ENCODE measurements at regions not wholly inside any gene's neighbourhood (a gene's known extent, or its start where the extent isn't known, plus 50 kb on each side); places are given as distances from the start of the nearest gene placed in this dataset.

DNA sequence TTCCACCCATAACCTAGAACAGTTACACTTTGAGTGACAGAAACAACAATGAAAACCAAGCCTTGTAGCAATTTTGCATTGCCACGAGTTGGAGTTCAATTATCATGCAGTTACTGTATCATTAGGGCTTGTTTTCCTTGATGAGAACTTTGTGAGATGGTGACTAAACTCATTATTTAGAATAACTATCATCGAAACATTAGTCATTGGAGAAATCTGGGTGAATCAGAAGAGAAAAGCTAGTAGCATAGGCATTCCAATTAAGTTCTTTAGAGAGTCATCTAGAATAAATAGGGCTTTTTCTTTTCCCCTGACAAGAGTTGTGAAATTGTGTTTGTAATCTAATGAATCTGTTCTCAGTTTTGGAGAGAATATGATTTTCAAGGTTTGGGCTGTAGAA lies 122.8 kb upstream of the DOCK10 start:
- H3K79me2 ChIP-seq (ENCODE audit: low read length): no peaks in the 10 kb centered on the region
- H2AFZ ChIP-seq (ENCODE audit: low read length): no peak overlapping the region
- no peaks in the 10 kb centered on the region for H3K9me3 ChIP-seq (replicated peaks; ENCODE audit: insufficient read depth, low read length)
- H3K4me3 ChIP-seq (ENCODE audit: low read length): no peak overlapping the region
- no peaks in the 10 kb centered on the region for H3K4me1 ChIP-seq (ENCODE audit: low read length)
- H4K20me1 ChIP-seq (ENCODE audit: insufficient read depth, low read length): no peaks in the 10 kb centered on the region
- no peak for DNase-seq
- no peaks in the 10 kb centered on the region for H3K9me2 ChIP-seq (replicated peaks; ENCODE audit: insufficient read depth, low read length)
- H3K4me2 ChIP-seq (ENCODE audit: low read depth, low read length): no peak overlapping the region
- no peaks in the 10 kb centered on the region for H3K36me3 ChIP-seq (replicated peaks; ENCODE audit: insufficient read depth, low read length)
- TF ChIP-seq EZH2phosphoT487 (IDR thresholded peaks at IDR 0.05; ENCODE audit: low read length): no peak
- no peak for TF ChIP-seq EZH2 (optimal IDR thresholded peaks at IDR 0.05; ENCODE audit: low read depth, low read length)
- TF ChIP-seq, protein P1, sequence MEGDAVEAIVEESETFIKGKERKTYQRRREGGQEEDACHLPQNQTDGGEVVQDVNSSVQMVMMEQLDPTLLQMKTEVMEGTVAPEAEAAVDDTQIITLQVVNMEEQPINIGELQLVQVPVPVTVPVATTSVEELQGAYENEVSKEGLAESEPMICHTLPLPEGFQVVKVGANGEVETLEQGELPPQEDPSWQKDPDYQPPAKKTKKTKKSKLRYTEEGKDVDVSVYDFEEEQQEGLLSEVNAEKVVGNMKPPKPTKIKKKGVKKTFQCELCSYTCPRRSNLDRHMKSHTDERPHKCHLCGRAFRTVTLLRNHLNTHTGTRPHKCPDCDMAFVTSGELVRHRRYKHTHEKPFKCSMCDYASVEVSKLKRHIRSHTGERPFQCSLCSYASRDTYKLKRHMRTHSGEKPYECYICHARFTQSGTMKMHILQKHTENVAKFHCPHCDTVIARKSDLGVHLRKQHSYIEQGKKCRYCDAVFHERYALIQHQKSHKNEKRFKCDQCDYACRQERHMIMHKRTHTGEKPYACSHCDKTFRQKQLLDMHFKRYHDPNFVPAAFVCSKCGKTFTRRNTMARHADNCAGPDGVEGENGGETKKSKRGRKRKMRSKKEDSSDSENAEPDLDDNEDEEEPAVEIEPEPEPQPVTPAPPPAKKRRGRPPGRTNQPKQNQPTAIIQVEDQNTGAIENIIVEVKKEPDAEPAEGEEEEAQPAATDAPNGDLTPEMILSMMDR (IDR thresholded peaks at IDR 0.05; ENCODE audit: low read length): no peak
- H3K9ac ChIP-seq (ENCODE audit: low read length): no peak overlapping the region
- H3K27me3 ChIP-seq (replicated peaks; ENCODE audit: insufficient read depth, low read length): no peaks in the 10 kb centered on the region
- no peaks in the 10 kb centered on the region for H3F3A ChIP-seq (ENCODE audit: insufficient read depth, low read length)
- H3K27ac ChIP-seq (ENCODE audit: low read length): no peak overlapping the region

DNA sequence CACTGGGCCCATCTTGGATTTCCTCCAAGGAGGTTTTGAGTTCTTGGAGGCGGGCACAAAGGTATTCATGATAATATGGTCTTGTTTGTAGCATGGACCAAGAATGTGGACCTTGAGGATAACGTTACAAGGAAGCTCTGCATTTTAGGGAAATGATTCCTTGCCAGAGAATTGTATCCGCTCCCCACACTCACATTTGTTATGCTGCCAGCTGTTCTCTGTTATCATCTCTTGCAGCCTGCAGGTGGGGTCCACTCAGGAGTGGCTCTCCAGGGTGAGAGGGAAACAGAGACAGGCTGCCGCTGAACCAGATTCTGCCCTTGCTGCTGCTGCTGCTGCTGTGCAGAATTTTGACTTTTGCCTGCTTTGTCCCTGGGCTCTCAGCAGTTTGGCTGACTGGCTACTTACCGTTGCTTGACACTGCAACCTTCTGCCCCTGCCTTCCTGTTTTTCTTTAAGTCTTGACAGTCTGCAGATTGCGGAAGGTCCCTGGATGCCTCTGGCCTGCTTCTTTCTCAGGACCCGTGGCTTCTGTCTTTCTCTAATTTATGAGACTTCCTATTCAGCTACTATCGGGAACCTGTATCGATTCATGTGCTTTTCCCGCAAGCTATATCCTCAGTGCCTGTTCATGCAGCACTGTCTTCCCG lies 122.3 kb upstream of the DOCK10 start:
- H2AFZ ChIP-seq (ENCODE audit: low read length): no peak overlapping the region
- H3F3A ChIP-seq (ENCODE audit: insufficient read depth, low read length): no peaks in the 10 kb centered on the region

DNA sequence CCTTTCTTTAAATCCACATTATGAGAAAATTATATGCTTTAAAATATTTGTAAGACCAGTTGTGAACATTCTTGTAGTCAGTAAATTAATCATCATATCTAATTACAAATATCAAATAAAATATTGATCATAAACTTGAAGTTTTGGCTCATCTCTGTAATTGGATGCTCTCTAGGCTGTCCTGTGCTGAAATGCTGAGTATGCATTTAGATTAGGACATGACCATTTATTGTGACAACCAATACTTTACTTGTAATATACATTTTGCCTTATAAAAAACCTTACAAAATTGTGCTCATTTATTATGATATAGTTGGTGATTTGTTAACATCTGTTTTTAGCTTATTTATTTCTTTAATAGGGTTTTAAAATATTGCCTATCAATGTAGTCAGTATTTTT lies 116.1 kb upstream of the DOCK10 start:
- Histone ChIP-seq H3K9me2 (replicated peaks; ENCODE audit: insufficient read depth, low read length) (no peaks in the 10 kb centered on the region), H3K27ac (ENCODE audit: low read length) (no peak overlapping the region), H3K4me1 (ENCODE audit: low read length) (no peaks in the 10 kb centered on the region), H2AFZ (ENCODE audit: low read length) (no peak overlapping the region), H3F3A (ENCODE audit: insufficient read depth, low read length) (no peaks in the 10 kb centered on the region), H3K36me3 (replicated peaks; ENCODE audit: insufficient read depth, low read length) (no peaks in the 10 kb centered on the region), H3K27me3 (replicated peaks; ENCODE audit: insufficient read depth, low read length) (no peaks in the 10 kb centered on the region), H3K9me3 (replicated peaks; ENCODE audit: insufficient read depth, low read length) (no peaks in the 10 kb centered on the region), H3K9ac (ENCODE audit: low read length) (no peak overlapping the region), H3K79me2 (ENCODE audit: low read length) (no peaks in the 10 kb centered on the region), H3K4me2 (ENCODE audit: low read depth, low read length) (no peak overlapping the region), H4K20me1 (ENCODE audit: insufficient read depth, low read length) (no peaks in the 10 kb centered on the region), H3K4me3 (ENCODE audit: low read length) (no peak overlapping the region)
- no peak for TF ChIP-seq EZH2 (optimal IDR thresholded peaks at IDR 0.05; ENCODE audit: low read depth, low read length)
- TF ChIP-seq EZH2phosphoT487 (IDR thresholded peaks at IDR 0.05; ENCODE audit: low read length): no peak
- TF ChIP-seq, protein P1 (IDR thresholded peaks at IDR 0.05; ENCODE audit: low read length): no peak
- no peak for DNase-seq

More for the DNA sequence above, 122.3 kb upstream of the DOCK10 start:
- H3K4me3 ChIP-seq (ENCODE audit: low read length): no peak overlapping the region
- no peak overlapping the region for H3K27ac ChIP-seq (ENCODE audit: low read length)
- no peaks in the 10 kb centered on the region for H3K9me3 ChIP-seq (replicated peaks; ENCODE audit: insufficient read depth, low read length)
- H3K9me2 ChIP-seq (replicated peaks; ENCODE audit: insufficient read depth, low read length): no peaks in the 10 kb centered on the region
- no peak overlapping the region for H3K9ac ChIP-seq (ENCODE audit: low read length)
- no peaks in the 10 kb centered on the region for H3K79me2 ChIP-seq (ENCODE audit: low read length)
- H3K4me1 ChIP-seq (ENCODE audit: low read length): no peaks in the 10 kb centered on the region
- no peaks in the 10 kb centered on the region for H4K20me1 ChIP-seq (ENCODE audit: insufficient read depth, low read length)
- TF ChIP-seq, protein P1 (IDR thresholded peaks at IDR 0.05; ENCODE audit: low read length): no peak
- TF ChIP-seq EZH2phosphoT487 (IDR thresholded peaks at IDR 0.05; ENCODE audit: low read length) (no peak), EZH2 (optimal IDR thresholded peaks at IDR 0.05; ENCODE audit: low read depth, low read length) (no peak)
- no peaks in the 10 kb centered on the region for H3K27me3 ChIP-seq (replicated peaks; ENCODE audit: insufficient read depth, low read length)
- no peak for DNase-seq
- no peak overlapping the region for H3K4me2 ChIP-seq (ENCODE audit: low read depth, low read length)
- H3K36me3 ChIP-seq (replicated peaks; ENCODE audit: insufficient read depth, low read length): no peaks in the 10 kb centered on the region

Measured in MM.1S (cell line).